ENCODE measurements at regions not wholly inside any gene's neighbourhood (a gene's known extent, or its start where the extent isn't known, plus 50 kb on each side); places are given as distances from the start of the nearest gene placed in this dataset.

GRCh38 chr9:88051138-88051537 lies 76.8 kb upstream of the CDK20 start:
- H3K27ac ChIP-seq, result no peak overlapping the region

GRCh38 chr9:88049677-88050307 lies 75.5 kb upstream of the CDK20 start:
- TF ChIP-seq ZFX (IDR thresholded peaks at IDR 0.05; ENCODE audit: borderline replicate concordance) (no peak), CTCF (IDR thresholded peaks at IDR 0.05) (no peak)
- H3K27ac ChIP-seq, result no peak overlapping the region

More at GRCh38 chr9:88051138-88051537, 76.8 kb upstream of the CDK20 start:
- TF ChIP-seq CTCF (IDR thresholded peaks at IDR 0.05), result no peak
- no peak for TF ChIP-seq ZFX (IDR thresholded peaks at IDR 0.05; ENCODE audit: borderline replicate concordance)

- TF ChIP-seq ZFX (IDR thresholded peaks at IDR 0.05; ENCODE audit: borderline replicate concordance), result no peak
- no peak for TF ChIP-seq CTCF (IDR thresholded peaks at IDR 0.05)
- H3K27ac ChIP-seq, result no peak overlapping the region
These were observed 72.2 kb upstream of the CDK20 start for GRCh38 chr9:88046542-88046941.

GRCh38 chr9:88045686-88046085 lies 71.4 kb upstream of the CDK20 start:
- H3K27ac ChIP-seq, result no peak overlapping the region
- no peak for TF ChIP-seq ZFX (IDR thresholded peaks at IDR 0.05; ENCODE audit: borderline replicate concordance)
- TF ChIP-seq CTCF (IDR thresholded peaks at IDR 0.05), result no peak

GRCh38 chr9:88044200-88044599 lies 69.9 kb upstream of the CDK20 start:
- H3K27ac ChIP-seq, result no peak overlapping the region
- TF ChIP-seq CTCF (IDR thresholded peaks at IDR 0.05) (no peak), ZFX (IDR thresholded peaks at IDR 0.05; ENCODE audit: borderline replicate concordance) (no peak)

GRCh38 chr9:88043647-88044046 lies 69.3 kb upstream of the CDK20 start:
- H3K27ac ChIP-seq, result no peak overlapping the region
- TF ChIP-seq ZFX (IDR thresholded peaks at IDR 0.05; ENCODE audit: borderline replicate concordance) (no peak), CTCF (IDR thresholded peaks at IDR 0.05) (no peak)

GRCh38 chr9:88041447-88041846 lies 67.1 kb upstream of the CDK20 start:
- TF ChIP-seq CTCF (IDR thresholded peaks at IDR 0.05), result peak; percentile 45
- TF ChIP-seq ZFX (IDR thresholded peaks at IDR 0.05; ENCODE audit: borderline replicate concordance), result no peak
- H3K27ac ChIP-seq, result no peak overlapping the region

Measured in 22Rv1 (cell line).